ENCODE measurements at regions not wholly inside any gene's neighbourhood (a gene's known extent, or its start where the extent isn't known, plus 50 kb on each side); places are given as distances from the start of the nearest gene placed in this dataset.

DNA sequence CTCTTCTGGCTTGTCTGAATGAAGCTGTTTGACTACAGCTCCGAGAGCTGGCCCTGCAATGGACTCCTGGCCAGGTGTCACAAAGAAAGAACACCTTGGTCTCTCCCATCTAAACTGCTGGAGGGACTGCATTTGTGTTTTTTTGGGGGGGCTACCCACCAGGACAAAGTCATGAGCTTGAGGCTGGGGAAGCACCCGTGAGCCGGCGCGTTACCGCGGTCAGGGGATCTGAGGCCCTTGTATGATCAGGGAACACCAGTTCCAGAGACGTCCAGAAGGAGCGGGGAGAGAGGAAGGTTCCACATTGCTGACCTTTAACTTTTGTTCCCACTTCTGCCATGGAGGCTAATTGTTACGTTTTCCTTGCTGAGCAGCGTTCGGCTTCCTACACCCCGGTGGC is 84.5 kb upstream of the C1orf174 start:
- Histone ChIP-seq H3K4me3 (ENCODE audit: low read depth in 1 of 2, low read length in 1 of 2) (no peak overlapping the region), H3K36me3 (no peaks in the 10 kb centered on the region), H3K27me3 (peaks cover 25% of the 10 kb centered on the region), H3K27ac (no peak overlapping the region), H3K4me1 (ENCODE audit: control insufficient read depth in 1 of 2, insufficient read depth in 1 of 2, low read depth in 1 of 2, low read length in 1 of 2) (no peaks in the 10 kb centered on the region), H3K9me3 (no peaks in the 10 kb centered on the region)
- no peak for TF ChIP-seq CTCF (IDR thresholded peaks at IDR 0.05)

- H3K27me3 ChIP-seq: peaks cover 19% of the 10 kb centered on the region
- H3K4me3 ChIP-seq (ENCODE audit: low read depth in 1 of 2, low read length in 1 of 2): no peak overlapping the region
- no peaks in the 10 kb centered on the region for H3K36me3 ChIP-seq
- H3K27ac ChIP-seq: no peak overlapping the region
- H3K9me3 ChIP-seq: no peaks in the 10 kb centered on the region
- TF ChIP-seq CTCF (IDR thresholded peaks at IDR 0.05): no peak
- no peaks in the 10 kb centered on the region for H3K4me1 ChIP-seq (ENCODE audit: control insufficient read depth in 1 of 2, insufficient read depth in 1 of 2, low read depth in 1 of 2, low read length in 1 of 2)
Measured at GRCh38 chr1:3986686-3987218, 86.7 kb upstream of the C1orf174 start.

DNA sequence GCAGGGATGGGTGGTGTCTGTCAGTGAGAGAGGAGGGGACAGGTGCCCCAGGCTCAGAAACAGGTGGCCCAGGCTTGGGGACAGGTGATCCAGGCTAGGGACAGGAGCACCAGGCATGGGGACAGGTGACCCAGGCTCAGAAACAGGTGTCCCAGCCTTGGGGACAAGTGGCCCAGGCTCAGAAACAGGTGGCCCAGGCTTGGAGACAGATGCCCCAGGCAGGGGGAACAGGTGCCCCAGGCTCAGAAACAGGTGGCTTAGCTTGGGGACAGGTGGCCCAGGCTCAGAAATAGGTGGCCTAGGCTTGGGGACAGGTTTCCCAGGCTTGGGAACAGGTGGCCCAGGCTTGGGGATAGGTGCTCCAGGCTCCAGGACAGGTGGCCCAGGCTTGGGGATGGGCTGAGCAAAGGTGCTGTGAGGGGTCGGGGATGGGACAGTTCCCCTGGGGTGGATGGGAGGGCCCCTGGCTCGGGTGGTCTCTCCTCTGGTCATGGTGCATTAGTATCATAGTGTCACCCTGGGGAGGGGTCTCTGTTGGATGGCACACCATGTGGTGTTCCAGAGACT is 87.7 kb upstream of the C1orf174 start:
- no peak overlapping the region for H3K27ac ChIP-seq
- H3K4me3 ChIP-seq (ENCODE audit: low read depth in 1 of 2, low read length in 1 of 2): no peak overlapping the region
- H3K4me1 ChIP-seq (ENCODE audit: control insufficient read depth in 1 of 2, insufficient read depth in 1 of 2, low read depth in 1 of 2, low read length in 1 of 2): no peaks in the 10 kb centered on the region
- no peaks in the 10 kb centered on the region for H3K36me3 ChIP-seq
- TF ChIP-seq CTCF (IDR thresholded peaks at IDR 0.05): no peak
- H3K27me3 ChIP-seq: peaks cover 9% of the 10 kb centered on the region
- no peaks in the 10 kb centered on the region for H3K9me3 ChIP-seq

- H3K9me3 ChIP-seq: no peaks in the 10 kb centered on the region
- no peak overlapping the region for H3K27ac ChIP-seq
- TF ChIP-seq CTCF (IDR thresholded peaks at IDR 0.05): no peak
- no peak overlapping the region for H3K4me3 ChIP-seq (ENCODE audit: low read depth in 1 of 2, low read length in 1 of 2)
- no peaks in the 10 kb centered on the region for H3K36me3 ChIP-seq
- peaks cover 2% of the 10 kb centered on the region for H3K27me3 ChIP-seq
- H3K4me1 ChIP-seq (ENCODE audit: control insufficient read depth in 1 of 2, insufficient read depth in 1 of 2, low read depth in 1 of 2, low read length in 1 of 2): no peaks in the 10 kb centered on the region
Measured at GRCh38 chr1:3988431-3988830, 88.4 kb upstream of the C1orf174 start.

- Histone ChIP-seq H3K4me3 (ENCODE audit: low read depth in 1 of 2, low read length in 1 of 2) (no peak overlapping the region), H3K36me3 (no peaks in the 10 kb centered on the region), H3K9me3 (no peaks in the 10 kb centered on the region), H3K27ac (no peak overlapping the region), H3K4me1 (ENCODE audit: control insufficient read depth in 1 of 2, insufficient read depth in 1 of 2, low read depth in 1 of 2, low read length in 1 of 2) (no peaks in the 10 kb centered on the region), H3K27me3 (no peaks in the 10 kb centered on the region)
- TF ChIP-seq CTCF (IDR thresholded peaks at IDR 0.05): no peak
Measured at GRCh38 chr1:3989465-3989864, 89.4 kb upstream of the C1orf174 start.

Measured in neutrophil (primary cell).